Fibroblast of lung (primary cell): ENCODE measurements at regions not wholly inside any gene's neighbourhood (a gene's known extent, or its start where the extent isn't known, plus 50 kb on each side); places are given as distances from the start of the nearest gene placed in this dataset.

Source experiments
- DNase-seq, 2 donors: peaks; one replicate each; pipeline versions ENCODE4 v3.0.0 to v3.0.0-alpha.2; 2010; ENCODE audit warnings: low read depth in 2 of 2
- H2AFZ ChIP-seq: 2 replicates; pipeline ENCODE4 v1.5.1; 2012; ENCODE audit warnings: low read length, control low read depth, inconsistent platforms
- H3K27ac ChIP-seq: 2 replicates; pipeline ENCODE4 v1.5.1; 2011; ENCODE audit warnings: low read length, control low read depth; ENCODE audit not compliant: insufficient read depth
- H3K27me3 ChIP-seq: 2 replicates; pipeline ENCODE4 v1.5.1; 2011; ENCODE audit warnings: mild to moderate bottlenecking, low read length; ENCODE audit not compliant: control insufficient read depth, insufficient read depth
- H3K36me3 ChIP-seq: 2 replicates; pipeline ENCODE4 v1.5.1; 2011; ENCODE audit warnings: low read length; ENCODE audit not compliant: control insufficient read depth, insufficient read depth
- H3K4me1 ChIP-seq: 2 replicates; pipeline ENCODE4 v1.5.1; 2011; ENCODE audit warnings: low read length; ENCODE audit not compliant: control insufficient read depth, insufficient read depth; ENCODE audit errors: extremely low read depth
- H3K4me2 ChIP-seq: 2 replicates; pipeline ENCODE4 v1.5.1; 2011; ENCODE audit warnings: low read length, control low read depth; ENCODE audit not compliant: insufficient read depth; ENCODE audit errors: extremely low read depth
- H3K4me3 ChIP-seq, 4 experiments: fragments of 200-600 bp in 1 of 4; sonication (generic) in 1 of 4; replicated peaks in 1 of 4; 2 replicates each; pipeline ENCODE4 v1.5.1; 2011 to 2016; ENCODE audit warnings: low read length in 4 of 4, low read depth in 3 of 4, mild to moderate bottlenecking in 3 of 4, control low read depth in 2 of 4, inconsistent platforms in 1 of 4, mixed read lengths in 1 of 4; ENCODE audit not compliant: insufficient read depth in 1 of 4; ENCODE audit errors: control extremely low read depth in 1 of 4
- H3K79me2 ChIP-seq: 2 replicates; pipeline ENCODE4 v1.5.1; 2012; ENCODE audit warnings: mild to moderate bottlenecking, low read length, inconsistent platforms; ENCODE audit not compliant: control insufficient read depth, insufficient read depth
- H3K9ac ChIP-seq: 2 replicates; pipeline ENCODE4 v1.5.1; 2011; ENCODE audit warnings: mild to moderate bottlenecking, low read length, control low read depth; ENCODE audit not compliant: insufficient read depth
- H3K9me3 ChIP-seq: 2 replicates; pipeline ENCODE4 v1.5.1; 2012; ENCODE audit warnings: low read depth, low read length; ENCODE audit not compliant: control insufficient read depth, insufficient read depth
- H4K20me1 ChIP-seq: 2 replicates; pipeline ENCODE4 v1.5.1; 2011; ENCODE audit warnings: low read length; ENCODE audit not compliant: control insufficient read depth, insufficient read depth; ENCODE audit errors: extremely low read depth
- EZH2 ChIP-seq: IDR thresholded peaks from 2 replicates; pipeline ENCODE4 v1.5.1; 2012; ENCODE audit warnings: low read length, control low read depth, mild to moderate bottlenecking; ENCODE audit errors: missing control alignments
- TF ChIP-seq, protein P1 (sequence below), 2 donors: IDR thresholded peaks in 1 of 2; conservative IDR thresholded peaks in 1 of 2; 1 replicate in 1 of 2; 2 replicates in 1 of 2; pipeline ENCODE4 v1.5.1; 2011 to 2012; ENCODE audit warnings: low read length in 2 of 2, control low read depth in 1 of 2, inconsistent platforms in 1 of 2, low read depth in 1 of 2, mild to moderate bottlenecking in 1 of 2

DNA sequence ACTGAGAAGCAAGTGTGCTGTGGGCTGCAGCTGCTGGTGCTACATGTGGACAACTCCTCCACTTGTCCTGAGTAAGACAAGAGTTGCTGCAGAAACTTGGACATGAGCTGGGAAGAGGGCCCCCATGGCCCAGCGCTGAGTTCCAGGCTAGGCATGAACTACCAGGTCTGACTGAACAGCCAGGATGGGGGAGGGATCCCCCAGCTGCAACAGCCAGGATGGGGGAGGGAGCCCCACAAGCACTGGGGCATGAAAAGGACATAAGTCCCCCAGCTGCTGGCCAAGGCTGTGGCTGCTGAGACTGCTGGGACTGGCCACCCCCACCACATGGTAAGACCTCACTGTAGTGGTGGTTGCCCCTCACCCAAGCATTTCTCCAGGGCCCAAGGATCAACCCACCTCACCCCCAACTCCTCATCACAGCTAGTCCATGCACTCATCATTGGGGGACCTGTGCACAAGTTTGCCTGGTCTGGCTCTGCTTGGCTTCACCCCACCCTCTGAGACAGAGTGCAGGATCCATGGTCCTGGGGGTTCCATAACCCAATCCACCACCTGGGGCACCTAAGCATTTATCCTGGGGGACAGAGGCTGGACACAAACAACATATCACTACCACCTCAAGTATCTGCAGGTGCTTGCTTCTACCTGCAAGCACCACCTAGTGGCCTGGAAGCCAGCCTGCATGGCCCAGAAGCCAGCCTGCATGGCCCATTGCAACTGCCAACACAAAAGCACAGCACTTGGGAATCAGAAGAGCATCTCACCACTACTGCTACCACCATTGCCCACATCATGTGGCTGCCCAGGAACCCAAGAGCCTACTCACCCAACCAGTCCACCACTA, 84.5 kb upstream of the STT3B start:
- H3K27me3 ChIP-seq: no peaks in the 10 kb centered on the region
- H3K4me1 ChIP-seq: no peaks in the 10 kb centered on the region
- H3K79me2 ChIP-seq: no peaks in the 10 kb centered on the region
- no peak overlapping the region for H3K4me3 ChIP-seq
- DNase-seq: no peak
- H2AFZ ChIP-seq: no peak overlapping the region
- no peaks in the 10 kb centered on the region for H3K36me3 ChIP-seq
- H4K20me1 ChIP-seq: no peaks in the 10 kb centered on the region
- no peaks in the 10 kb centered on the region for H3K9me3 ChIP-seq
- H3K4me2 ChIP-seq: no peak overlapping the region
- H3K27ac ChIP-seq: no peak overlapping the region
- H3K9ac ChIP-seq: no peak overlapping the region
- TF ChIP-seq, protein P1, sequence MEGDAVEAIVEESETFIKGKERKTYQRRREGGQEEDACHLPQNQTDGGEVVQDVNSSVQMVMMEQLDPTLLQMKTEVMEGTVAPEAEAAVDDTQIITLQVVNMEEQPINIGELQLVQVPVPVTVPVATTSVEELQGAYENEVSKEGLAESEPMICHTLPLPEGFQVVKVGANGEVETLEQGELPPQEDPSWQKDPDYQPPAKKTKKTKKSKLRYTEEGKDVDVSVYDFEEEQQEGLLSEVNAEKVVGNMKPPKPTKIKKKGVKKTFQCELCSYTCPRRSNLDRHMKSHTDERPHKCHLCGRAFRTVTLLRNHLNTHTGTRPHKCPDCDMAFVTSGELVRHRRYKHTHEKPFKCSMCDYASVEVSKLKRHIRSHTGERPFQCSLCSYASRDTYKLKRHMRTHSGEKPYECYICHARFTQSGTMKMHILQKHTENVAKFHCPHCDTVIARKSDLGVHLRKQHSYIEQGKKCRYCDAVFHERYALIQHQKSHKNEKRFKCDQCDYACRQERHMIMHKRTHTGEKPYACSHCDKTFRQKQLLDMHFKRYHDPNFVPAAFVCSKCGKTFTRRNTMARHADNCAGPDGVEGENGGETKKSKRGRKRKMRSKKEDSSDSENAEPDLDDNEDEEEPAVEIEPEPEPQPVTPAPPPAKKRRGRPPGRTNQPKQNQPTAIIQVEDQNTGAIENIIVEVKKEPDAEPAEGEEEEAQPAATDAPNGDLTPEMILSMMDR (conservative IDR thresholded peaks at IDR 0.05 in 1 of 2, IDR thresholded peaks at IDR 0.05 in 1 of 2; ENCODE audit: low read depth in 1 of 2, low read length in 2 of 2): peak; percentile 11 to 31
- TF ChIP-seq EZH2: no peak

DNA sequence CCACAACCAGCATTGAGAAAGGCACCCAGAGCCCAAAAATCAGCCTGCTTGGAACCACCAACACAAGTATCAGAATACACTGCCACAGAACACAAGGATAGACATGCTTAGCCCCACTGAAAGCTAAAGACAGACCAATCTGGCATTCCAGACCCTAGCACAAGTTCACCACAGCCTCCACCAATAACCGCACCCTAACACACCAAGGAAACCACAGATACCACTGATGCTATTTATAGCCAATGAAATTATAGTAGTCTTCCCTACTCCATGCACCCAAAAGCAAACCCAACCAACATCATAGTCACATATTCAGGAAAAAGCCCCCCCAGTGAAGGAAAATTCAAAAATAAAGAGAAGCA, 83.9 kb upstream of the STT3B start:
- Histone ChIP-seq H3K4me2 (no peak overlapping the region), H3K79me2 (no peaks in the 10 kb centered on the region), H3K36me3 (no peaks in the 10 kb centered on the region), H3K27me3 (no peaks in the 10 kb centered on the region), H4K20me1 (no peaks in the 10 kb centered on the region), H2AFZ (no peak overlapping the region), H3K4me3 (no peak overlapping the region), H3K9me3 (no peaks in the 10 kb centered on the region), H3K4me1 (no peaks in the 10 kb centered on the region), H3K9ac (no peak overlapping the region), H3K27ac (no peak overlapping the region)
- no peak for DNase-seq
- TF ChIP-seq, protein P1 (conservative IDR thresholded peaks at IDR 0.05 in 1 of 2, IDR thresholded peaks at IDR 0.05 in 1 of 2; ENCODE audit: low read depth in 1 of 2, low read length in 2 of 2): no peak
- TF ChIP-seq EZH2: no peak

DNA sequence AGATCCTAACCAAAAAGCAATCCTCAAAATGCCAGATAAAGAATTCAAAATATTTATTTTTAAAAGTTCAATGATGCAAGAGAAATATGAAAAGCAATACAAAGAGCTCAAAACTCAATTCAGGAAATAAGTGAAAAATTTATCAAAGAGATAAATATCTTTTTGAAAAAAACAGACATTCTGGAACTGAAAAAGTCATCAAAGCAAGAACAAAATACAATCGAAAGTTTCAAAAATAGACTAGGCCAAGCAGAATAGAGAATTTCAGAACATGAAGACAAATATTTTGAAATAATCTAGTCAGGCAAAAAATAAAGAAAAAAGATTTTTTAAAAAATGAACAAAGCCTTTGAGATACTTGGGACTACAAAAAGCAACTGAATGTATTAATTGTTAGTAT, 83.4 kb upstream of the STT3B start:
- DNase-seq: no peak
- Histone ChIP-seq H3K9ac (no peak overlapping the region), H3K27ac (no peak overlapping the region), H3K4me2 (no peak overlapping the region), H3K27me3 (no peaks in the 10 kb centered on the region), H3K4me3 (no peak overlapping the region), H3K36me3 (no peaks in the 10 kb centered on the region), H4K20me1 (no peaks in the 10 kb centered on the region), H3K79me2 (no peaks in the 10 kb centered on the region), H3K9me3 (no peaks in the 10 kb centered on the region), H2AFZ (no peak overlapping the region), H3K4me1 (no peaks in the 10 kb centered on the region)
- no peak for TF ChIP-seq EZH2
- TF ChIP-seq, protein P1 (conservative IDR thresholded peaks at IDR 0.05 in 1 of 2, IDR thresholded peaks at IDR 0.05 in 1 of 2; ENCODE audit: low read depth in 1 of 2, low read length in 2 of 2): no peak
